ENCODE measurements at regions not wholly inside any gene's neighbourhood (a gene's known extent, or its start where the extent isn't known, plus 50 kb on each side); places are given as distances from the start of the nearest gene placed in this dataset.

- no peaks in the 10 kb centered on the region for H3K79me2 ChIP-seq (ENCODE audit: control insufficient read depth, insufficient read depth, low read length)
- H3K36me3 ChIP-seq (ENCODE audit: control insufficient read depth, insufficient read depth, low read length) = no peaks in the 10 kb centered on the region
- no peak overlapping the region for H3K9ac ChIP-seq (ENCODE audit: insufficient read depth, low read length)
- no peak overlapping the region for H2AFZ ChIP-seq (ENCODE audit: low read length)
- H3K9me3 ChIP-seq (ENCODE audit: control insufficient read depth, insufficient read depth, low read depth, low read length) = no peaks in the 10 kb centered on the region
- no peaks in the 10 kb centered on the region for H3K27me3 ChIP-seq (ENCODE audit: control insufficient read depth, insufficient read depth, low read length)
- no peaks in the 10 kb centered on the region for H3K4me1 ChIP-seq (ENCODE audit: control insufficient read depth, extremely low read depth, insufficient read depth, low read length)
- TF ChIP-seq CTCF (conservative IDR thresholded peaks at IDR 0.05 in 1 of 2, IDR thresholded peaks at IDR 0.05 in 1 of 2; ENCODE audit: low read depth in 1 of 2, low read length in 2 of 2) = no peak
- TF ChIP-seq EZH2 (IDR thresholded peaks at IDR 0.05; ENCODE audit: low read length, missing control alignments) = no peak
- no peak overlapping the region for H3K4me3 ChIP-seq (replicated peaks in 1 of 4; ENCODE audit: control extremely low read depth in 1 of 4, insufficient read depth in 1 of 4, low read depth in 3 of 4, low read length in 4 of 4)
- H3K27ac ChIP-seq (ENCODE audit: insufficient read depth, low read length) = no peak overlapping the region
- H4K20me1 ChIP-seq (ENCODE audit: control insufficient read depth, extremely low read depth, insufficient read depth, low read length) = no peaks in the 10 kb centered on the region
- no peak overlapping the region for H3K4me2 ChIP-seq (ENCODE audit: extremely low read depth, insufficient read depth, low read length)
- DNase-seq (ENCODE audit: low read depth in 2 of 2) = no peak
These were observed 1989.8 kb upstream of the PCDH10 start for GRCh38 chr4:131159261-131159660.

- Histone ChIP-seq H3K4me3 (replicated peaks in 1 of 4; ENCODE audit: control extremely low read depth in 1 of 4, insufficient read depth in 1 of 4, low read depth in 3 of 4, low read length in 4 of 4) (no peak overlapping the region), H3K4me2 (ENCODE audit: extremely low read depth, insufficient read depth, low read length) (no peak overlapping the region), H2AFZ (ENCODE audit: low read length) (no peak overlapping the region), H3K27me3 (ENCODE audit: control insufficient read depth, insufficient read depth, low read length) (no peaks in the 10 kb centered on the region), H3K79me2 (ENCODE audit: control insufficient read depth, insufficient read depth, low read length) (no peaks in the 10 kb centered on the region), H3K9me3 (ENCODE audit: control insufficient read depth, insufficient read depth, low read depth, low read length) (no peaks in the 10 kb centered on the region), H3K9ac (ENCODE audit: insufficient read depth, low read length) (no peak overlapping the region), H3K4me1 (ENCODE audit: control insufficient read depth, extremely low read depth, insufficient read depth, low read length) (no peaks in the 10 kb centered on the region), H3K27ac (ENCODE audit: insufficient read depth, low read length) (no peak overlapping the region), H4K20me1 (ENCODE audit: control insufficient read depth, extremely low read depth, insufficient read depth, low read length) (no peaks in the 10 kb centered on the region), H3K36me3 (ENCODE audit: control insufficient read depth, insufficient read depth, low read length) (no peaks in the 10 kb centered on the region)
- no peak for DNase-seq (ENCODE audit: low read depth in 2 of 2)
- TF ChIP-seq CTCF (conservative IDR thresholded peaks at IDR 0.05 in 1 of 2, IDR thresholded peaks at IDR 0.05 in 1 of 2; ENCODE audit: low read depth in 1 of 2, low read length in 2 of 2) = no peak
- TF ChIP-seq EZH2 (IDR thresholded peaks at IDR 0.05; ENCODE audit: low read length, missing control alignments) = no peak
These were observed 1956.8 kb upstream of the PCDH10 start for GRCh38 chr4:131192318-131192717.

GRCh38 chr4:131207589-131207988 is 1941.5 kb upstream of the PCDH10 start:
- DNase-seq (ENCODE audit: low read depth in 2 of 2) = no peak
- H3K79me2 ChIP-seq (ENCODE audit: control insufficient read depth, insufficient read depth, low read length) = no peaks in the 10 kb centered on the region
- no peaks in the 10 kb centered on the region for H4K20me1 ChIP-seq (ENCODE audit: control insufficient read depth, extremely low read depth, insufficient read depth, low read length)
- H3K27ac ChIP-seq (ENCODE audit: insufficient read depth, low read length) = no peak overlapping the region
- no peak for TF ChIP-seq EZH2 (IDR thresholded peaks at IDR 0.05; ENCODE audit: low read length, missing control alignments)
- TF ChIP-seq CTCF (conservative IDR thresholded peaks at IDR 0.05 in 1 of 2, IDR thresholded peaks at IDR 0.05 in 1 of 2; ENCODE audit: low read depth in 1 of 2, low read length in 2 of 2) = no peak
- no peak overlapping the region for H3K9ac ChIP-seq (ENCODE audit: insufficient read depth, low read length)
- H3K9me3 ChIP-seq (ENCODE audit: control insufficient read depth, insufficient read depth, low read depth, low read length) = no peaks in the 10 kb centered on the region
- no peaks in the 10 kb centered on the region for H3K36me3 ChIP-seq (ENCODE audit: control insufficient read depth, insufficient read depth, low read length)
- no peaks in the 10 kb centered on the region for H3K4me1 ChIP-seq (ENCODE audit: control insufficient read depth, extremely low read depth, insufficient read depth, low read length)
- no peak overlapping the region for H3K4me3 ChIP-seq (replicated peaks in 1 of 4; ENCODE audit: control extremely low read depth in 1 of 4, insufficient read depth in 1 of 4, low read depth in 3 of 4, low read length in 4 of 4)
- H3K27me3 ChIP-seq (ENCODE audit: control insufficient read depth, insufficient read depth, low read length) = no peaks in the 10 kb centered on the region
- no peak overlapping the region for H2AFZ ChIP-seq (ENCODE audit: low read length)
- no peak overlapping the region for H3K4me2 ChIP-seq (ENCODE audit: extremely low read depth, insufficient read depth, low read length)

Measured in fibroblast of lung (primary cell).